Naive thymus-derived CD4-positive, alpha-beta T cell (primary cell): ENCODE measurements at regions not wholly inside any gene's neighbourhood (a gene's known extent, or its start where the extent isn't known, plus 50 kb on each side); places are given as distances from the start of the nearest gene placed in this dataset.
"Not testable (repeated sequence)": the region's sequence is repeated elsewhere in the genome, so short reads cannot be mapped to it uniquely, and the experiment has no call there.

Experiments
- ATAC-seq: fragments of 150-1000 bp; cut with Tn5 transposase; 2 replicates; pipeline ENCODE4 v1.10.0; 2021; ENCODE audit warnings: mild to moderate bottlenecking, moderate library complexity
- CTCF ChIA-PET: fragments of 350-600 bp; sonication (Branson Sonifier 250); formaldehyde crosslinking; loops from one replicate; lab custom pipeline; 2021; ENCODE audit warnings: antibody characterized with exemption; lab: Charles Lee
- POLR2A ChIA-PET: fragments of 350-600 bp; sonication (Branson Sonifier 250); formaldehyde crosslinking; loops from one replicate; lab custom pipeline; 2021; ENCODE audit warnings: antibody characterized with exemption, inconsistent platforms; lab: Charles Lee
- DNase-seq, 9 donors: peaks; one replicate each; pipeline versions ENCODE4 v3.0.0 to v3.0.0-alpha.2; 2020 to 2022; ENCODE audit warnings: mixed read lengths in 1 of 9
- H3K27ac ChIP-seq: one replicate; pipeline ENCODE4 v1.7.0; 2013; ENCODE audit warnings: mild to moderate bottlenecking, low read depth, low read length, moderate library complexity
- H3K27me3 ChIP-seq, 2 donors: one replicate each; pipeline ENCODE4 v1.7.0; 2013; ENCODE audit warnings: low read length in 2 of 2, mild to moderate bottlenecking in 2 of 2, moderate library complexity in 2 of 2; ENCODE audit not compliant: control insufficient read depth in 2 of 2, insufficient read depth in 2 of 2
- H3K36me3 ChIP-seq, 3 experiments: 1 replicate in 2 of 3; 2 replicates in 1 of 3; pipeline ENCODE4 v1.7.0; 2013; ENCODE audit warnings: low read length in 3 of 3, mild to moderate bottlenecking in 3 of 3, moderate library complexity in 1 of 3; ENCODE audit not compliant: insufficient read depth in 3 of 3, control insufficient read depth in 2 of 3
- H3K4me1 ChIP-seq, 2 donors: one replicate each; pipeline ENCODE4 v1.7.0; 2013; ENCODE audit warnings: low read length in 2 of 2, mild to moderate bottlenecking in 2 of 2, moderate library complexity in 1 of 2; ENCODE audit not compliant: control insufficient read depth in 2 of 2, insufficient read depth in 2 of 2
- H3K4me3 ChIP-seq: 2 replicates; pipeline ENCODE4 v1.7.0; 2013; ENCODE audit warnings: mild to moderate bottlenecking, low read length
- H3K9me3 ChIP-seq, 3 experiments: 1 replicate in 2 of 3; 2 replicates in 1 of 3; pipeline ENCODE4 v1.7.0; 2013; ENCODE audit warnings: low read length in 3 of 3; ENCODE audit not compliant: control insufficient read depth in 2 of 3
- H3K27ac Mint-ChIP-seq, 9 donors: one replicate each; pipeline ENCODE4 v1.8.0; 2020 to 2022; ENCODE audit warnings: mixed read lengths in 9 of 9, mild to moderate bottlenecking in 8 of 9, moderate library complexity in 5 of 9, inconsistent platforms in 2 of 9
- H3K27me3 Mint-ChIP-seq, 5 donors: one replicate each; pipeline ENCODE4 v1.8.0; 2021 to 2022; ENCODE audit warnings: mixed read lengths in 5 of 5, mild to moderate bottlenecking in 1 of 5
- H3K36me3 Mint-ChIP-seq, 5 donors: one replicate each; pipeline ENCODE4 v1.8.0; 2020 to 2022; ENCODE audit warnings: mixed read lengths in 5 of 5, mild to moderate bottlenecking in 3 of 5, inconsistent platforms in 1 of 5
- H3K4me1 Mint-ChIP-seq, 7 donors: one replicate each; pipeline ENCODE4 v1.8.0; 2020 to 2022; ENCODE audit warnings: mixed read lengths in 7 of 7, mild to moderate bottlenecking in 3 of 7, inconsistent platforms in 1 of 7
- H3K4me3 Mint-ChIP-seq, 10 donors: one replicate each; pipeline ENCODE4 v1.8.0; 2020 to 2022; ENCODE audit warnings: mild to moderate bottlenecking in 10 of 10, mixed read lengths in 10 of 10, moderate library complexity in 6 of 10, inconsistent platforms in 2 of 10
- H3K9me3 Mint-ChIP-seq, 11 donors: one replicate each; pipeline ENCODE4 v1.8.0; 2020 to 2022; ENCODE audit warnings: mixed read lengths in 11 of 11, mild to moderate bottlenecking in 4 of 11, inconsistent platforms in 1 of 11, moderate library complexity in 1 of 11
- intact Hi-C, 2 donors: fragments of 100-400 bp; cut with micrococcal nuclease; formaldehyde crosslinking; loops; one replicate each; pipeline ENCODE4 v1.15.1; 2023

- Histone ChIP-seq H3K9me3 (no peaks in the 10 kb centered on the region), H3K36me3 (no peaks in the 10 kb centered on the region), H3K4me1 (no peaks in the 10 kb centered on the region), H3K27ac (no peak overlapping the region), H3K27me3 (no peaks in the 10 kb centered on the region), H3K4me3 (no peak overlapping the region)
- H3K4me1 Mint-ChIP-seq = no peaks in the 10 kb centered on the region
- no peaks in the 10 kb centered on the region for H3K36me3 Mint-ChIP-seq
- H3K27ac Mint-ChIP-seq = no peak overlapping the region
- peaks cover 0 to 18% (median 4%) of the 10 kb centered on the region in 11 donors for H3K9me3 Mint-ChIP-seq
- CTCF ChIA-PET = no interaction called here
- no peak for ATAC-seq
- intact Hi-C loops = no loop called here
- no peaks in the 10 kb centered on the region for H3K27me3 Mint-ChIP-seq
- no peak for DNase-seq
- POLR2A ChIA-PET = no interaction called here
- no peak overlapping the region for H3K4me3 Mint-ChIP-seq
Observed at GRCh38 chr4:134944115-134944514, 742.5 kb upstream of the PABPC4L start.

GRCh38 chr4:134936014-134936413, 734.4 kb upstream of the PABPC4L start:
- no peak for ATAC-seq
- H3K27me3 ChIP-seq = no peaks in the 10 kb centered on the region
- no peak for DNase-seq
- H3K4me3 ChIP-seq = no peak overlapping the region
- no peaks in the 10 kb centered on the region for H3K36me3 ChIP-seq
- ChIA-PET CTCF (no interaction called here), POLR2A (no interaction called here)
- Mint-ChIP-seq H3K4me3 (no peak overlapping the region), H3K36me3 (no peaks in the 10 kb centered on the region), H3K9me3 (peaks cover 0 to 12% (median 0%) of the 10 kb centered on the region in 11 donors), H3K4me1 (no peaks in the 10 kb centered on the region), H3K27ac (no peak overlapping the region), H3K27me3 (no peaks in the 10 kb centered on the region)
- no peaks in the 10 kb centered on the region for H3K9me3 ChIP-seq
- no peaks in the 10 kb centered on the region for H3K4me1 ChIP-seq
- intact Hi-C loops = no loop called here
- H3K27ac ChIP-seq = no peak overlapping the region

- Mint-ChIP-seq H3K9me3 (peaks cover 0 to 12% (median 0%) of the 10 kb centered on the region in 11 donors), H3K36me3 (no peaks in the 10 kb centered on the region), H3K27me3 (no peaks in the 10 kb centered on the region), H3K27ac (no peak overlapping the region), H3K4me1 (no peaks in the 10 kb centered on the region), H3K4me3 (no peak overlapping the region)
- no peak overlapping the region for H3K27ac ChIP-seq
- H3K27me3 ChIP-seq = no peaks in the 10 kb centered on the region
- H3K4me1 ChIP-seq = no peaks in the 10 kb centered on the region
- H3K4me3 ChIP-seq = no peak overlapping the region
- no peak for ATAC-seq
- ChIA-PET POLR2A (no interaction called here), CTCF (no interaction called here)
- H3K36me3 ChIP-seq = no peaks in the 10 kb centered on the region
- no peak for DNase-seq
- no peaks in the 10 kb centered on the region for H3K9me3 ChIP-seq
- intact Hi-C loops = no loop called here
Observed at GRCh38 chr4:134935320-134935719, 733.7 kb upstream of the PABPC4L start.

- Histone ChIP-seq H3K9me3 (no peaks in the 10 kb centered on the region), H3K36me3 (no peaks in the 10 kb centered on the region), H3K27me3 (no peaks in the 10 kb centered on the region), H3K4me3 (no peak overlapping the region), H3K4me1 (no peaks in the 10 kb centered on the region), H3K27ac (no peak overlapping the region)
- POLR2A ChIA-PET = no interaction called here
- Mint-ChIP-seq H3K36me3 (no peaks in the 10 kb centered on the region), H3K4me1 (no peaks in the 10 kb centered on the region), H3K27me3 (no peaks in the 10 kb centered on the region), H3K27ac (no peak overlapping the region), H3K9me3 (peaks cover 0 to 11% (median 0%) of the 10 kb centered on the region in 11 donors), H3K4me3 (no peak overlapping the region)
- DNase-seq = no peak
- ATAC-seq = no peak
- CTCF ChIA-PET = no interaction called here
- intact Hi-C loops = no loop called here
Observed at GRCh38 chr4:134934036-134934808, 732.6 kb upstream of the PABPC4L start.

GRCh38 chr4:134915355-134915754, 713.8 kb upstream of the PABPC4L start:
- CTCF ChIA-PET = no interaction called here
- H3K27ac ChIP-seq = no peak overlapping the region
- no peak overlapping the region for H3K27ac Mint-ChIP-seq

GRCh38 chr4:134914250-134914649, 712.7 kb upstream of the PABPC4L start:
- H3K36me3 Mint-ChIP-seq, H3K9me3 ChIP-seq, H3K27ac ChIP-seq, ATAC-seq, intact Hi-C loops, H3K4me3 Mint-ChIP-seq, H3K36me3 ChIP-seq, H3K4me1 Mint-ChIP-seq, DNase-seq, POLR2A ChIA-PET, H3K27me3 ChIP-seq, H3K4me3 ChIP-seq, CTCF ChIA-PET, H3K4me1 ChIP-seq, H3K27me3 Mint-ChIP-seq: not testable (repeated sequence)
- peak overlapping the region in 1 of 9 donors; percentile 12 for H3K27ac Mint-ChIP-seq
- peaks cover 0 to 20% (median 4%) of the 10 kb centered on the region in 11 donors for H3K9me3 Mint-ChIP-seq

More at GRCh38 chr4:134915355-134915754, 713.8 kb upstream of the PABPC4L start:
- H3K4me1 ChIP-seq = no peaks in the 10 kb centered on the region
- no peaks in the 10 kb centered on the region for H3K36me3 ChIP-seq
- peaks cover 0 to 20% (median 4%) of the 10 kb centered on the region in 11 donors for H3K9me3 Mint-ChIP-seq
- no peaks in the 10 kb centered on the region for H3K27me3 ChIP-seq
- DNase-seq (no peak), ATAC-seq (no peak)
- POLR2A ChIA-PET = no interaction called here
- intact Hi-C loops = no loop called here
- no peaks in the 10 kb centered on the region for H3K36me3 Mint-ChIP-seq
- H3K27me3 Mint-ChIP-seq = no peaks in the 10 kb centered on the region
- no peak overlapping the region for H3K4me3 Mint-ChIP-seq
- H3K4me3 ChIP-seq = no peak overlapping the region
- H3K9me3 ChIP-seq = no peaks in the 10 kb centered on the region
- H3K4me1 Mint-ChIP-seq = no peaks in the 10 kb centered on the region

GRCh38 chr4:134911941-134912340, 710.4 kb upstream of the PABPC4L start:
- H3K27me3 Mint-ChIP-seq = no peaks in the 10 kb centered on the region

More at GRCh38 chr4:134911941-134912340, 710.4 kb upstream of the PABPC4L start:
- no peak overlapping the region for H3K27ac Mint-ChIP-seq
- ATAC-seq (no peak), DNase-seq (no peak)
- H3K9me3 Mint-ChIP-seq = peaks cover 0 to 15% (median 2%) of the 10 kb centered on the region in 11 donors
- H3K4me1 Mint-ChIP-seq = no peaks in the 10 kb centered on the region
- no peaks in the 10 kb centered on the region for H3K36me3 Mint-ChIP-seq
- CTCF ChIA-PET = no interaction called here
- H3K4me1 ChIP-seq = no peaks in the 10 kb centered on the region
- H3K4me3 Mint-ChIP-seq = no peak overlapping the region
- no peaks in the 10 kb centered on the region for H3K27me3 ChIP-seq
- intact Hi-C loops = no loop called here
- H3K36me3 ChIP-seq = no peaks in the 10 kb centered on the region
- POLR2A ChIA-PET = no interaction called here
- H3K9me3 ChIP-seq = no peaks in the 10 kb centered on the region
- H3K27ac ChIP-seq = no peak overlapping the region
- H3K4me3 ChIP-seq = no peak overlapping the region
